H1 (cell line): ENCODE measurements at regions not wholly inside any gene's neighbourhood (a gene's known extent, or its start where the extent isn't known, plus 50 kb on each side); places are given as distances from the start of the nearest gene placed in this dataset.

Source experiments
- ATF2 ChIP-seq: IDR thresholded peaks from 2 replicates; pipeline ENCODE4 v1.6.1; 2012; ENCODE audit warnings: low read length, inconsistent platforms
- CHD2 ChIP-seq: IDR thresholded peaks from 2 replicates; pipeline ENCODE4 v1.6.1; 2012; ENCODE audit warnings: low read length, improper control_type of control experiment
- JUND ChIP-seq: IDR thresholded peaks from 2 replicates; pipeline ENCODE4 v1.6.1; 2011; ENCODE audit warnings: mild to moderate bottlenecking, improper control_type of control experiment, low read length
- KDM5A ChIP-seq: fragments of 200-600 bp; IDR thresholded peaks from 2 replicates; pipeline ENCODE4 v1.7.1; 2012; ENCODE audit warnings: mild to moderate bottlenecking, low read length, inconsistent platforms, mixed read lengths
- MAX ChIP-seq: IDR thresholded peaks from 2 replicates; pipeline ENCODE4 v1.6.1; 2012; ENCODE audit warnings: inconsistent platforms
- TAF1 ChIP-seq: IDR thresholded peaks from 2 replicates; pipeline ENCODE4 v1.6.1; 2011; ENCODE audit warnings: mild to moderate bottlenecking, low read depth, low read length
- YY1 ChIP-seq: IDR thresholded peaks from 2 replicates; pipeline ENCODE4 v1.6.1; 2011; ENCODE audit warnings: low read depth, mild to moderate bottlenecking, low read length

GRCh38 chr12:42834062-42834461 is 244.5 kb upstream of the PRICKLE1 start (continued):
- TF ChIP-seq ATF2 (no peak), MAX (no peak), JUND (no peak), CHD2 (no peak), KDM5A (no peak), YY1 (no peak), TAF1 (no peak)
